IPS-NIHi7 (cell line): ENCODE measurements at regions not wholly inside any gene's neighbourhood (a gene's known extent, or its start where the extent isn't known, plus 50 kb on each side); places are given as distances from the start of the nearest gene placed in this dataset.
A peak's percentile ranks its signal among the peaks of the same experiment; 100 is the strongest.
"Not testable (repeated sequence)": the region's sequence is repeated elsewhere in the genome, so short reads cannot be mapped to it uniquely, and the experiment has no call there.

Experiments used
- DNase-seq: peaks from one replicate; pipeline ENCODE4 v3.0.0; 2012; ENCODE audit warnings: mixed read lengths; ENCODE audit errors: extremely low spot score

DNA sequence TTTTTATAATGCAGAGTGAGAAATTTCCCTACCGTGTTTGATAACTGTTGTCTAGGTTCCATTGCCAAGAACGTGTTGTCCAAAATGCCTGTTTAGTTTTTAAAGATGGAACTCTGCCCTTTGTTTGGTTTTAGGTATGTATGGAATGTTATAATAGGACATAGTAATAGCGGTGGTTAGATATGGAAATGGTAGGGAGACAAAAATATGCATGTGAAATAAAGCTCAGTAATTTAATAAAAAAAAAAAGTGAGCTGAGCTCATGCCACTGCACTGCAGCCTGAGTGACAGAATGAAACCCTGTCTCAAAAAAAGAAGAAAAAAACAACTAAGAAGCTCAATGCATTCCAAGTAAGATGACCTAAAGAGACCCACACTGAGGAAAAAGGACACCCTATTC is 72.9 kb downstream of the ZNF783 start:
- DNase-seq: no peak

DNA sequence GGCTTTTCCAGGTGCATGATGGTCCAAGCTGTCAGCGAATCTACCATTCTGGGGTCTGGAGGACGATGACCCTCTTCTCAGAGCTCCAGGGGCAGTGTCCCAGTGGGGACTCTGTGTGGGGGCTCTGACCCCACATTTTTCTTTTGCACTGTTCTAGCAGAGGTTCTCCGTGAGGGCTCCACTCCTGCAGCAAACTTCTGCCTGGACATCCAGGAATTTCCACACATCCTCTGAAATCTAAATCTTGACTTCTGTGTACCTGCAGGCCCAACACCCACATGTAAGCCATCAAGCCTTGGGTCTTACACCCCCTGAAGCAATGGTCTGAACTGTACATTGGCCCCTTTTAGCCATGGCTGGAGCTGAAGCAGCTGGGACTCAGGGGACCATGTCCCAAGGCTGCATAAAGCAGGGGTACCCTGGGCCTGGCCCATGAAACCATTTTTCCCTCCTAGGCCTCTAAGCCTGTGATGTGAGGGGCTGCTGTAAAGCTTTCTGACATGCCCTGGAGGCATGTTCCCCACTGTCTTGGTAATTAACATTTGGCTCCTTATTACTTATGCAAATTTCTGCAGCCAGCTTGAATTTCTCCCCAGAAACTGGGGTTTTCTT is 86.9 kb downstream of the ZNF783 start:
- DNase-seq: no peak

GRCh38 chr7:149353739-149354504 is 91.9 kb downstream of the ZNF783 start:
- no peak for DNase-seq

DNA sequence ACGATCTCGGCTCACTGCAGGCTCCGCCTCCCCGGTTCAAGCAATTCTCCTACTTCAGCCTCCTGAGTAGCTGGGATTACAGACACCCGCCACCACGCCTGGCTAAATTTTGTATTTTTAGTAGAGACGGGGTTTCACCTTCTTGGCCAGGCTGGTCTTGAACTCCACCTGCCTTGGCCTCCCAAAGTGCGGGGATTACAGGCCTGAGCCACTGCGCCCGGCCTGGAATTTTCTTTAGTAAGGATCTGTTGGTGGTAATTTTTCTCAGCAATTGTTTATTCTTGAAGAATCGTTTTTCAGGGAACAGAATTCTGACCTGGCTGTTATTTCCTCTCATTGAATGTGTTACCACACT is 93.0 kb downstream of the ZNF783 start:
- DNase-seq: not testable (repeated sequence)

GRCh38 chr7:149355390-149356048 is 93.5 kb downstream of the ZNF783 start:
- peak; percentile 66 for DNase-seq

GRCh38 chr7:149362696-149363095 is 98.2 kb downstream of the ZNF777 start:
- no peak for DNase-seq

DNA sequence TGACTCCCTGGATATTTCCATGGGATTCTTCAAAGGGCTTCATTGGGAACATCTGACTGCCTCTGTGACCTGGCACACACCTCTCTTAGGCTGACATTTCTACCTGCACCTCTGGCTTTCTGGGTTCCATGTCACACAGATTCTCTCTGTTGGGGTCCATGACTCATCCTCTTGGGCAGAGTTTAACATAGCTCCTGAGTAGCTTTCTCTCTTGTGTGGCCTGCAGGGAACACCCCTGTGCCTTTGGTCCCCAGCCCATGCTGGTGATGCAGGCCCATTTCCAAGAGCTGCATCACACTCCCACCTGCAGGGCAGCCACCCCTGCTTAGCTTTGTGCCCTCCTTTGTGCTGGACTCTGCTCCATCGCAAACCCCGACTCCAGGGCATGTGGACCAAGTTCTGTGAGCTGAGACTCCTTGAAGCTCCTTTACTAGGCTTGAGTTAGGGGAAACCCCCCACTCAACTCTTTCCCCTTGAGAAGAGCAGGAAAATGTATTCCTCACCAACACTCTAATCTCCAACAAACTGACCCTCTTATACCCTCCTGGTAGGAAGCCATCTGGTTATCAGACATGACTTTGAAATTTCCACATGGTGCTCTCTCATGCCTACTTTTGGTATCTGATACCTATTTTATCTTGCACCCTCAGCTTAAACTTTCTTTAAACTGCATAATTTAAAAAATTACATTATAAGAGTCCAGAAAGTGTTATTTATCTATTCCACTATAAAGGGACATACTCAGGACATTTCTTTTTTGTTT is 93.3 kb downstream of the ZNF777 start:
- no peak for DNase-seq

DNA sequence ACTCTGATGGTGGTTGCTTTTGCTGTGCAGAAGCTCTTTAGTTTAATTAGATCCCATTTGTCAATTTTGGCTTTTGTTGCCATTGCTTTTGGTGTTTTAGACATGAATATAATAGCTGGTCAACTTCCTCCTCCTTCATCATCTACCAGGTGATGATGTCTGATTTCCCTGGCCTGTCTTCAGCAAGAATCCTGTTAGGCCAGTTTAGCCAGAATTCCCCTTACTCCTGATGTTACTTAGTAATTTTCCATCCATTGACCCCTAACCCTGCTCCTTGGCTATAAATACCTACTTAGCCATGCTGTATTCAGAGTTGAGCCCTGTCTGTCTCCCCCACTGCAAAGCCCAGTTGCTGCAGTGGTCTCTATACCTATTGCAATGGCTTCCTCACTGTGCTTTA is 91.4 kb downstream of the ZNF777 start:
- DNase-seq: no peak

DNA sequence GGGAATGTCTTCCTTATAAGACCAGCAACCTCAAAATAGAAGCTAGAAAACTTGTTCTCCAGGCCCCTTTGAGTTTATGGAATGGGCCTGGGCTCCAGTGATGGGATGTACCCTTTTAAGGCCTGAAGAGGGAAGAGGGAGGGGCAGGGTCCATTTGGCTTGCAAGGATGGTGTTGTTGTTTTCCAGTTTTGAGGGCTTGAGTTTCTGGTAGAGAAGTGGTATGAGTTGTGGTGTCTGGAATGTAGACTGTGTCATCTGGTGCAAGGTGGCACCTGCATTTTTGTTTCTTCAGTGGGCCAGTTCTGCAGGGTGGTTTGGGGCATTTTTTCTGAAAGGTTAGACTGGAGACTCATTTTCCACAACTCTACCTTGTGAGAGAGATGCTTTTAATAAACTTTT is 90.1 kb downstream of the ZNF777 start:
- DNase-seq: no peak

GRCh38 chr7:149373089-149373488 is 87.8 kb downstream of the ZNF777 start:
- DNase-seq: no peak

DNA sequence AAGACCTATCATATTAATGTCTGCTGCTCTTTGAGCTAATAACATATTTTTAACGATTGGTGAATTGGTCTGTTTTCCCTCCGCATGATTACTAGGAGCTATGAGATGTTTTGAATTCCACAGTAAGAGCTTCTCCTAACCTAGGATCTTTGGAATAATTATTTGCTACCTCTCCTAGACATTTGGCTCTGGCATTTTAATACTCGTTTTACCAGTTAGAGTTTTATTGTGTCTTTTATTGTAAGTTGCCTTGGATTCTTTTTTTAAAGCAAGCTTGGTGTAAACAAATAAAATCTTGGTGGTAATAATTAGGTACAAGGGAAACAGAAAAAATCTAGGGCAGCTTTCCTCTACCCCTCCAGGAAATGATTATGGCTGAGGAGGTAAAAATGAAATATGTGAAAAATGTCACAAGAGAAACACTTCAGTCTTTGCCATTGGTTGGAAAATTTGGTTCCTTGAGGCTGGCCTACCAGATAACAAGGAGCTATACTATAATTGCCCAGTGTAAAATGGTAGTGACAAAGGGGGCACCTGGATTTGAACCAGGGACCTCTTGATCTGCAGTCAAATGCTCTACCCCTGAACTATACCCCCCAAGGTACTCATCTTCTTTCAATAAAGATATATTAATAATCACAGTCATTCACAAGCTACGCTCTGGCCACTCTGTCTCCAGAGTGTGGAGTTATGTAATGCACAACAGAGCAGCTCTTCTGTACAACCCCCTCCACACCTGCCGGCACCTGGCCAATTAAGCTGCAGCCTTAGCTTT is 85.4 kb downstream of the ZNF777 start:
- DNase-seq: no peak

- no peak for DNase-seq
Observed at GRCh38 chr7:149377386-149377785, 83.5 kb downstream of the ZNF777 start.

GRCh38 chr7:149379625-149380024 is 81.2 kb downstream of the ZNF777 start:
- no peak for DNase-seq

DNA sequence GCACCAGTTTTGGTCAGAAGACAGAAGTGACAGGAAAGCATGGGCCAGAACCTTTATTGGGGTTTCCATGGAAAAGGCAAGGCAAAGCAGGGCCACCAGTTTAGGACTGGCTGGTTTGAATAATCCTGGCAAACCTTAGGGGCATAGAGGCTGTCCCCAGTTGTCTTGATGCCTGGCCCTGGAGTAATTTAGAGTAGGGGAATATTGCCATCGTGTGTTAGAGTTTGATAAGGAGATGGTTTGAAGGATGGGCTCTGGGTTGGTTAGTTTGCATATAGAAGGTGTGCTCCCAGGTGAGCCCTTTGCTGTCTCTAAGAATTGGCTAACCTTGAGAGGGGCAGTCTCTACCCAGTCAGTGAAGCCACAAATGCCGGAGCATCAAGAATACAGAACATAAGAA is 79.6 kb downstream of the ZNF777 start:
- no peak for DNase-seq
